HG02840 (cell line): ENCODE measurements at regions not wholly inside any gene's neighbourhood (a gene's known extent, or its start where the extent isn't known, plus 50 kb on each side); places are given as distances from the start of the nearest gene placed in this dataset.

Source experiments
- ATAC-seq: cut with Tn5 transposase; IDR thresholded peaks from one replicate; pipeline ENCODE4 v1.9.1; 2021; ENCODE audit warnings: mild to moderate bottlenecking, moderate library complexity, moderate number of reproducible peaks; ENCODE audit not compliant: unreplicated experiment, low FRiP score

DNA sequence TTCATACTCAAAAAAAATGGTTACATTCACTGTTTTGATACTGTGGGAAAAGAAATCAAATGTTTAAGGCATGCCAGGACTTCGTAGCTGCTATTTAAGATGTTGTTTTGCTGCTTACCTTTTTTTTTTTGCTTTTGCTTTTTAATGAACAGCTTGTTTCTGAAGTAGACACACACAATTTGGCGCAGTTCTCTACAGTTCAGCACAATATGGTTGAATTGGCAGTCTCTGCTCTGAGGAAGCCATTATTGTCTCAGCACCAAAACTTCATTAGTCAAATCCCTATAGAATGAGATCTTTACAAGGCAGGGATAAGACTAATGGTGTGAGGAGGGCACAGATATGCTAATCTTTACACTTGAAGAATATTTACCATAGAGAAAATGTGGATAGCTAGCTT is 197.6 kb downstream of the SLITRK5 start:
- no peak for ATAC-seq

DNA sequence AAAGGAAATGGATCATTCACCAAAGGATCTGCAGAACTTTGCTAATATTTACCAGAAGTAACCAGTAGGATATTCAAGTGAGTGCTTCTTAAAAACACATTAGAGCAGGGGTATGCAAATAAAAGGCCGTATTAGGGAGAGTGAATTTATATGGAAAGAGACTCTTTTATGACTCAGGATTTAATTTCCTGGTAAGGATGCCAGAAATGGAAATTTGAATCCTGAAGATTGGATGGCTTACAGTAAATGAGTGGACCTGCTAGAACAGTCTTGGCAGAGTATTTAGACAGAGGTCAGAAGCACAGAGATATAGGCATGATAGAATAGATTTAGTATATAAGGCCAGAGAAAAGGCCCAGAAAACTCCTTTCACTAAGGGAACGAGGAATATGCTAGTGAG is 201.6 kb downstream of the SLITRK5 start:
- no peak for ATAC-seq

DNA sequence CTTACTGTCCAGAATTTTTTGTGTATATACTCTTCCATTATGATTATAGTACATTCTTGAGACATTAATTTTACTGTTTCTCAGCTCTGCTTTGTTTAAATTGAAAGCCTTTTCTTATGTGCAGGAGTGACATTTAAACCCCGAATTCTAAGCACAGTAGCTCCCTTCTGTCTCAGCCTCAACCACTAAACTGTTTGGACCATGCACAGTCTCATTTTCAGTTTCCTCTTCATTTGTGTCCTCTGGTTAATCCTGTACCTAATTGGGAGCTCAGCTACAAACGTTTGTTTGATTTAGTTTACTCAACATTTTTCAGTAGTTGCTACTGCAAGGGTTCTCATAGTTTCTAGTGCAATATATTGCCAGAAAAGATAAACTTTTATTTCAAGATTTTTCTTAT is 206.3 kb downstream of the SLITRK5 start:
- ATAC-seq: no peak

DNA sequence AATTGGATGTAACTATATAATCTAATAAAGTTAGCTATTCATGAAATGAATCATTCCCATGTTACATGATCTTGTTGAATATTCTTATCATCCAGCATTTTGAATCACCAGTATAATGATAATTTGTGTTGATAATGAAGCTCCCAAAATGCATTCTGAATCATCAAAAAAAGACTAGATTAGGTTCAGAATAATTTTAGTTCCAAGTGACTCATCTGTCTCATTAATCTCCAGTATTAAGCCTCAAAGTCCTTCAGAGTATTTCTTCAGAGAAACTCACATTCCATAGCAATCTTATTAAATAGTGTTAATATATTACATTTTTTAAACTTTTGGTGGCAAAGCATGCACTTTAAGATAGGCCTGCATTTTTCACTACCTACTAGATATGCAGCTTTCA is 207.5 kb downstream of the SLITRK5 start:
- no peak for ATAC-seq

DNA sequence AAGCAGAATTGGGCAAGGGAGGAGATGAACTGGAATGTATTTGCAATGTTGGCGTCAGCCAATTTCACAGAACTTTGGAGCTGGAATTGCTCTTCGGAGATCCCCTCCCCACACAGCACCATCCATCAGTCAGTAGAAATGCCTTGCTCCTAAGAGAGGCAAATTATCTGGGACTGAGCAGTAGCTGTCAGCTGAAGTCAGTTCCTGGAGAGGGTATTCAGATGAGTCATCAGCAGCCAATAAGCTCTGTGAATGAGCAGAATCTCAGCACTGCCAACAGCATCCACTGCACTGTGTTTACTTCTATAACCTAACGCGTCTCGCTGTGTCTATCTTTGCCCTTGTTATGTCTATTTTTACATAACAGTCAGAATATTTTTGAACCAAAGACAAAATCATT is 213.7 kb downstream of the SLITRK5 start:
- no peak for ATAC-seq

DNA sequence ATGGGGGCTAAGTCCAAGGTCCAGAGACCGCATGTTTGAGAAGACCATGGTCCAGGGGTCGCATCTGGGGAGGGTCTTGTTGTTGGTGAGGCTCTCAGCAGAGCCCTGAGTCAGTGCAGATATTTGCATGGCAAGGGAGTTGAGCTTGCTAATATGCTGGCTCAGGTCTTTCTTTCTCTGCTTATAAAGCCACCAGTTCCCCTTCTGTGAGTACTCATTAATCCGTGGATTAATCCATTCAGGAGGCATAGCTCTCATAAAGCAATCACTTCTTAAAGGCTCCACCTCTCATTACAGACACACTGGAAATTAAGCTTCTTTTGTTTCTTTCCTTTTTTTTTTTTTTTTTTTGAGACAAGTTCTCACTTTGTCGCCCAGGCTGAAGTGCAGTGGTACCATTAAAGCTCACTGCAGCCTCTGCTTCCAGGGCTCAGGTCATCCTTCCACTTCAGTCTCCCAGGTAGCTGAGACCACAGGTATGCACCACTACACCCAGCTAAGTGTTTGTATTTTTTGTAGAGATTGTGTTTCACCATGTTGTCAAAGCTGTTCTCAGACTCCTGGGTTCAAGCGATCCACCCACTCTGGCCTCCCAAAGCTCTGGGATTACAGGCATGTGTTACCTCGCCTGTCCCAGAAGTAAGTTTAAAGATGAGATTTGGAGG is 216.4 kb downstream of the SLITRK5 start:
- no peak for ATAC-seq

DNA sequence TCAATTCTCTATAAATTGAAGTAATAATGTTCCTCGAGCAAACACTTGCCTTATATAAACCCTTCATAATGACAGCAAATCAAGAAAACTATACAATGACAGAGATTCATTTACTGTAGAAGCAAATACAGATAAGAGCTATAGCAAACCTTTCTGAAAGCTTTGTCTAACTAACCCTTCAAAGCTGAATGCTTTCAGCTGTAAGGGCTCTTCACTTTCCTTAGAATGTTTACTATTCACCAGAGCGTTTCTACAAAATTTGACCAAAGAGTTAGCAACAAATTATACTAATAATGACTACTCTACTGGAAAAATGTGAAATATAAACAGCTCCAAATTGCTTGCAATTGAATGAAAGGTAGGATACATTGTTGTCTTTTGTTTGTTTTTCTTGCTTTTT is 218.1 kb downstream of the SLITRK5 start:
- no peak for ATAC-seq

DNA sequence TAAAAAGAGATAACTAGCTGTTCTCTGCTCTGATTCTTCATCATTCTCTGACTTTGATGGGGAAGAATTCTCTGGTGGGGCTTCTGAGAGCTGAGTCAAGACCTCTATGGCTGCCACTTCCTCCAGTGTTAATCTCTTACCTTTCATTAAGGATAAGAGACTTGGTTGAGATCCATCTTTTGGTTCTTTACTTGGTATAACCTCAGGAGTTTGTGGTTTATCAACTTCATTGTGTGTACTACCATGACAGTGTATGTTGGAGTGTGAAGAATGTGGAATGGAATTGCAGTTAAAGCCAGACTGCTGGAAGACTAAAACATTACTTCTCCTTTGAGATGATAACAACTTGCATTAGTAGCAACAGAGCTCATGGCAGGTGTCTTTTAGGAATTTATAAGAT is 222.0 kb downstream of the SLITRK5 start:
- no peak for ATAC-seq

DNA sequence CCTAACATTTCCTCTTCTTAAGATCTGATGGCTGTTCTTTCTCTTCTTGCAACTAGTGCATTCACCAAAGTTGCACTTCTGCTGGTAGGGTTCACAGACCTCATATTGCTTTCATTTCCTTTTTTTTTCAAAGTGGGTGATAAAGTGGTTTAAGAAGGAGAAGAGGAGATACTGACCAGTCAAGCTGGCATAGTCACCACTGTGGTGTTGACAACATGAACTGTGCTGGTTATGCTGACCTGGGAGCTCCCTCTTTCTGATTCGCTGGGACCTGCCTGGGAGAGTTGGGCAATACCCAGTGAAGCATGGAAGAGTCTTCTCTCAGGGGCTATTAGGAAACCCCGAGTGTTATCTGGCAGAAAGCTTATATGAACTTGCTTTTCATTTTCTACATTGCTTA is 222.9 kb downstream of the SLITRK5 start:
- no peak for ATAC-seq

DNA sequence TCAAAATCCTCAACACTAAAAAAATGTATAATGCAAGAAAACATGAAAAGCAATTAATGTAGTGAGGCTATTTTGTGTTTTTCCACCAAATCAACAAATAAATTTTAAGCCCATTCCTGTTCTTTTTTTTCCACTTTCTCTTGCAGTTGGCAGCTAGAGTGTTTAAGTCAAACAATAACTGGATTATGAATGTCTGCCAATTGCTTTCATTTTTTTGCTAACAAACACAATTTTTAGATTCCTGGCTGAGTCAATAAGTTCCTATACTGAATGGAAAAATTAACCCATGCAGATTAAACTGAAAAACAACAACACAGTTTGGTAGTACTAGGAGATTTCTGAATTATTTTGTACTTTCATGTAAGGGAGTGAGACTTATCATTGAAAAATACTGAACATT is 232.4 kb downstream of the SLITRK5 start:
- ATAC-seq: no peak

DNA sequence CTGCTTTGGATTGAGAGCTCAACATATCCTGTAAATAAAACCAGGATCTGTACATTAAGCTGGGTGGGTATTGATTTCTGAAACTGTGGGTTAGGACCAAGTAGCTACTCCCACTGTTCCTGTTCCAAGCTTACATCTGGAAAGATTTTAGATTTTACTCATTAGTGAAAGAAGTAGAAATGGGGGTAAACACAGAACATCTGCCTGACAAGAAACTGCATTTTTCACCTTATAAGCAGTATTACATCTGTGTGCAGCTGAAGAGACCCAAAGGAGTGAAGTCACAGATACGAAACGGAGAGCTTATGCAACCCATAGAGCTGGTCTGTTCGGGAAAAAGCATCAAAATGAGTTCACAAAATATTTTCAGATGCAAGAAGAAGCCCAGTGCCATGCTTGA is 235.2 kb downstream of the SLITRK5 start:
- no peak for ATAC-seq

DNA sequence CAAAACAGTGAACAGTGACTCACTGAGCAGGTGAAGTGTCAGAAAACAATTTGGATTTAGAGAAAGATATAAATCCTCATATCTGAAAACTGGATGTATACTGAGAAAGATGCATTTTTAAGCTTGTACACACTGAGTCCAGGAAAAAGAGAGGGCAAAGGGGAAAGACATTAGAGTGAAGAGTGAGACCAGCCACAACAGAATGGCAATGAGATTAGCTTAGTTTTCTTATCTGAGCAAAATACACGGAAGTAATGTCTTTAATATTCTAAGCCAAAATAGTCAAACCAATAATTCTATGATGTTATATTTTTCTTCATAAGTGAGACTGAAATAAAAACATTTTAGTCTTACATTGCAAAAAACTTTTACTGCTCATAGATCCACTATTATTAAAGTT is 236.0 kb downstream of the SLITRK5 start:
- no peak for ATAC-seq

DNA sequence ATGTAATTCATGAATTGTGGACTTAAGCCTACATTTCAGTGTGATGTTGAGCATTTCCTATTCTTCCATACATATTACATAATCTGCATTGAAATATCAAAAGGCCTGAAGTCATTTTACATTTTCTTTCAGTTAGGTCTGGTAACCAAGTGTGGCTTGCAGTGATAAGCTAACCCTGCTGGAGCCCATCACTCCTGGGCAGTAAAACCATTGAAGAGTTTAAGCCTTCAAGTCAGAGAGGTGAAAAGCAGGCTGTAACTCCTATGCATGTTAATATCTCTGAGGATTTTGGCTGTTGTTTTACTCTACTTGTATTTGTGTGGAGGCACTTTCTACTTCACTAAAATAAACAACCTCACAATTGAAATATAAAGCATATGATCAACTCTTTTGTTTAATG is 248.8 kb downstream of the SLITRK5 start:
- no peak for ATAC-seq

DNA sequence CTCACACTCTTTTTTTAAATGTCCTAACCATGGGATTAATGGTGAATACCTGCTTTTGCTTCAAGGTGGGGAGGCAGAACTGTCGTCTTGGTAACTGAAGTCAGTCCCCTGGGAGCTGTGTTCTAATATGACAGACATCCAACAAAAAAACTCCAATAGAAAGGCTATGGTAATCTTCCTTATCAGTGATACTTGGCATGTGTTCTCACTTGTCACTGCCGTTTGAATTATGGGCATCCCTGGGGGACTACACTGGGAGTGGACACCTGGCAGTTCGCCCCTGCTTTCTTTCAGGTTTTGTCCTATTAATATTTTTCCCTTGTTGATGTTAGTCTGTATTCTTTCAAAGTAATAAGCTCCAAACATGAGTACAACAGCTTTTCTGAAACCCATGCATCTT is 252.6 kb downstream of the SLITRK5 start:
- ATAC-seq: no peak

DNA sequence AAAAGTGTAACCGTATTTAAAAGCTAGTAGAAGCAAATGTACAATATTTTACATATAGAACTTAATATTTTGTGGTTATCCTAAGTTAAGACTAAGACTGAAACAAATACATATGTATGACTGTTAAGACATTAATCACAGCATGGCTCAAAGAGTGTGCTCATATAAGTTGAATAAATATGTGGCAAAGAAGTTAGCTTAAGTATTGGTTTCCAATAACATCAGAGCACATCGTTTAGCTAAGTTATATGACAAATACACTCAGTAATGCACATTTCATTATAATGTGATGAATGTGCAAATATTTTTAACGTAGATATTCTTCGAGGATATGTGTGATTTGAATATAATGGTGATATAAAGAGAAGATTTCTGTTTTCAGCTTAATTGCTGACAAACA is 253.8 kb downstream of the SLITRK5 start:
- no peak for ATAC-seq

DNA sequence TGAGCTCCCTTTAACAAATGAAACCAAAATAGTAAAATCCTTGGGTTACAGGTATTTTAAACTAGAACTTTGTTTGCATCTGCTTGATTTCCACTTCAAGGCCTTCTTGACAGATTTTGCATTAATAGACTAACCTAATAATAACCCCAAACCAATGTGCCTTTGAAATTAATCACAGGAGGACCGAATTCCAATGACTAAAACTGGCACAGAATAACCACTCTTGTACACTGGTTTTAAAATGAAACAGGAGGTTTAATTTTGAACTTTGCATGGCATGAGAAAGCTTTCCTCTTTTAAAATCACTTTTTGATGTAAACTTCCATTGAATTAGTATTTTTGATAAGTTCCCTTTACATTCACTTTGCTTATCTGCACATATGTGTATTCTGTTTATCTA is 269.6 kb downstream of the SLITRK5 start:
- no peak for ATAC-seq

DNA sequence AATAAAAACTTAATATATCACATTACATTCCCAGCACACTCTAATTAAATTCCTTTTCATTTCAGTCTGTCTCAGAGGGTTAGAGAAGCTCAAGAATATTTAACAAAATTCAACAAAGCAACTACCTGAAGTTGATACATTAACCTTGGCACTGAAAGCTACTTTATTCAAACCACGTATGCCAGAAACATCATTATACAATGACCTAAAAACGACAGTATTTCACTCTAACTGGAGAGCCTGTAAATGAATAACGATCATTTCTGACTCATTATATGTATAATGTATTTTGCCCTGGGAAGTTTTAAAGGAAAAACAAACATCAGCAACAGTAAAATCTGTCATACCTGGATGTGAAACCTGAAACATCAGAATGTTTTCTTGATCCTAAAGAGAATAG is 270.1 kb downstream of the SLITRK5 start:
- ATAC-seq: no peak

DNA sequence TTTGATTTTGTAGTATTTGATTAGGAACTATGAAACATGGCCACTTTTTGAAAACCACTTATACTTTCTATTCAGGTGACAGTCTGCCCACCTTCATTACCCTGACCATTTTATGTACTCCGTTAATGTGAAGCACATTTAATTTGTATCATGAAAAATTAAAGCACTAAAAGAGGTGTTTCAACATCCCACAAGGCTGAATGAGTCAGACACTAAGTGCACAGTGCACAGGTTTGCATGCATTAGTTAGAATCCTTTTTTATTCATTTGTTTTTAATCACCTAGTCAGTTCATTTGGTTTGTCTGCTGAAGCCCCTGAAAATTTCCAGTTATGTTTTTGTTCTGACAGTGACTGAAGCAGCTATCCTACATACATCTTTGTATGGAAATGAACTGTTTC is 271.0 kb downstream of the SLITRK5 start:
- ATAC-seq: no peak

DNA sequence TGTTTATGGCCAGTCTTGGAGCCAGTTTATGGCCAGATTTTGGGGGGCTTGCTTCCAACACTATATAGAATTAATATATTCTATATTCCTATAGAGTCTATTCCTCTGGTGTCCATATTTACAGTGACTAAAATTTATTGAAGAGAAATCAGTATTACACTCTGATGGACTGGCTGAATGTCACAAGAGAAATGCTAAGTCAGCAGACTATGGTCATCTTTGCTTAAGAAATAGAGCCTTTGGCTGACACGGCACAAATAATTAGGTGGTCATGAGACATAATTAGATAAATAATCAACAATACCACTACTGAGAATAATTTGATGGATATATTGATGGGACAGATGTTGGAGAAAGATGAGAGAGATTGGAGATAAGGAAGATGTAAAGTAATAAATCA is 272.9 kb downstream of the SLITRK5 start:
- ATAC-seq: no peak

DNA sequence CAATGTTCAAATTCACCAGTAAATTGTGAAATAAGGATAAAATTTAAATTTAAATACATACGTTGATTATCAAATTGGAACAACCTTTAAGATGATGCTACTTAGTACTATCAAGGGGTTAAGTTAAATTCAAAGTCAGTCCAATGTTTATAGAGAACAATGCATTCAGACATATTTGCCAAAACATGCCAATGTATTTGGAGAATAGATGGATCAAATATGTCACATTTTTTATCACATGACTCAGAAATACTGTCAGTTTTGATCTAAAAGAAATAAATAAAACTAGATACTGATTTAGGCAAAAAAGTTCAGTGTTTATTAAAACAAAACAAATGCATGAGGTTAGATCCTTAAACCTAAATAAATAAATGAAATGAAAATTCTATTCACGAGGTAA is 281.2 kb downstream of the SLITRK5 start:
- no peak for ATAC-seq

DNA sequence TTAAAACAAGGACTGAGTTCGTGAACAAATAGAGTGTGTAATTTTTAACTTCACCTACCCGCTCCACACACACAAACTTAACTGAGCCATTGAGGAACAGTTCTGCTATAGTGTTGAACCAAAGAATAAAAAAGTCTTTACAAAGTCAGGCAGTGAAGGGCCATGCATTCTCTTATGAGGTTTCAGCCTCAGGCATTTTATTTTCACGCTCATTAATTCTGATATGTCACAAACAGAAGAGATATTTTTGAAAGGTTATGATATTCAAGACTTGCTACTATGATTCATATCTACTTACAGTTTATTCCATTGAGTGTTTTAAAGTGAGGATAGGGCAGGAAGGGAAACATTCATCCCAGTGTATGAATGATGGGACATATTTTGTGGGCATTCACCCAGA is 282.2 kb downstream of the SLITRK5 start:
- ATAC-seq: no peak

DNA sequence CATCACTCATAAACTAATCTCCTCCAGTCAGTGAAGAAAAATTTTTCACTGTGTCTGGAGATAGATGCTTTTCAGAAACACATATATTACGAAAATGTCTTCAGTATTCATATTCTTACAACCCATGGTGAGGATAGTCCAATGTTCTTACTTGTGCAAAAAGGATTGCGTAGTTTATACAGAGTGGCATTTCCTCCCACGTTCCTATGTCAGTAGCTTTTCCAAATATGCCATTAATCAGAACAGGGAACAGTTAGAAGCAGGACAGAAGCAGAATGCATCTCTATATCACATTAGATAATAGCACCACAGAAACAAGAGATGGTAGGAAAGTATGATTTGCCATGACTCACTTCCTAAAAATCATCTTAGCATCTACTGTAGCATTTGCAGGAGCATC is 282.9 kb downstream of the SLITRK5 start:
- no peak for ATAC-seq

DNA sequence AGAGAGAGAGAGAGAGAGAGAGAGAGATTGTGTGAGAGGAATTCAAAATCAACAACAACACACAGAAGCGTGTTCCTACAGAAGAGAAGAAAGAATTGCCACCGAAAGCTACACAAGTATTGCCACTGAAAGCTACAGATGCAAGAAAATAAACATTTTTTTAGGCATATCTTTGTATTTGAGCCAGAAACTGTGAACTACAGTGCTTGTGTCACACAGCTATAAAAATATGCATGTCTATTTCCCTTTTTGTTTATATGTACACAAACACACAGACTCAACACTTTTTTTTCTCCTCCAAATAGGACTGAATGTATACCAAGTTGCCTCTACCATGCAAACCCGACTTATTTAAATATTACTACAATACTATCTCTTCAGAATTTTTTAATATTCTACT is 290.4 kb downstream of the SLITRK5 start:
- ATAC-seq: no peak
